Epithelial cell of proximal tubule (primary cell): ENCODE measurements at regions not wholly inside any gene's neighbourhood (a gene's known extent, or its start where the extent isn't known, plus 50 kb on each side); places are given as distances from the start of the nearest gene placed in this dataset.

Experiments used
- DNase-seq: peaks from one replicate; pipeline ENCODE4 v3.0.0-alpha.2; 2011; ENCODE audit warnings: low read depth
- H3K4me3 ChIP-seq: 2 replicates; pipeline ENCODE4 v1.5.1; 2011; ENCODE audit warnings: low read depth, mild to moderate bottlenecking, low read length
- CTCF ChIP-seq: conservative IDR thresholded peaks from 2 replicates; pipeline ENCODE4 v1.5.1; 2012; ENCODE audit warnings: low read depth, mild to moderate bottlenecking, low read length

- DNase-seq, result no peak
- no peak for TF ChIP-seq CTCF
- no peak overlapping the region for H3K4me3 ChIP-seq
Measured at GRCh38 chr12:115149279-115149678, 465.3 kb upstream of the TBX3 start.

GRCh38 chr12:115147916-115148315 is 463.9 kb upstream of the TBX3 start:
- no peak for TF ChIP-seq CTCF
- DNase-seq, result no peak

GRCh38 chr12:115146453-115146852 is 462.5 kb upstream of the TBX3 start:
- H3K4me3 ChIP-seq, result no peak overlapping the region
- no peak for TF ChIP-seq CTCF
- DNase-seq, result no peak

More at GRCh38 chr12:115147916-115148315, 463.9 kb upstream of the TBX3 start:
- H3K4me3 ChIP-seq, result no peak overlapping the region

- DNase-seq, result no peak
Measured at GRCh38 chr12:115144425-115144824, 460.4 kb upstream of the TBX3 start.

GRCh38 chr12:115140981-115141655 is 457.1 kb upstream of the TBX3 start:
- DNase-seq, result no peak
- no peak overlapping the region for H3K4me3 ChIP-seq
- no peak for TF ChIP-seq CTCF

More at GRCh38 chr12:115144425-115144824, 460.4 kb upstream of the TBX3 start:
- no peak for TF ChIP-seq CTCF
- H3K4me3 ChIP-seq, result no peak overlapping the region

- TF ChIP-seq CTCF, result no peak
- no peak for DNase-seq
- H3K4me3 ChIP-seq, result no peak overlapping the region
Measured at GRCh38 chr12:115137812-115138521, 454.0 kb upstream of the TBX3 start.

- no peak for DNase-seq
- no peak for TF ChIP-seq CTCF
- no peak overlapping the region for H3K4me3 ChIP-seq
Measured at GRCh38 chr12:115135800-115136211, 451.8 kb upstream of the TBX3 start.
